C4-2B (cell line): ENCODE measurements at regions not wholly inside any gene's neighbourhood (a gene's known extent, or its start where the extent isn't known, plus 50 kb on each side); places are given as distances from the start of the nearest gene placed in this dataset.

Experiments used
- H3K27ac ChIP-seq: fragments of 450-650 bp; 2 replicates; pipeline ENCODE4 v1.5.1; 2017
- ZFX ChIP-seq: fragments of 450-650 bp; IDR thresholded peaks from 2 replicates; pipeline ENCODE4 v1.6.1; 2017
- TF ChIP-seq, protein P1 (sequence below): fragments of 450-650 bp; conservative IDR thresholded peaks from 2 replicates; pipeline ENCODE4 v1.5.1; 2017; ENCODE audit warnings: mild to moderate bottlenecking

DNA sequence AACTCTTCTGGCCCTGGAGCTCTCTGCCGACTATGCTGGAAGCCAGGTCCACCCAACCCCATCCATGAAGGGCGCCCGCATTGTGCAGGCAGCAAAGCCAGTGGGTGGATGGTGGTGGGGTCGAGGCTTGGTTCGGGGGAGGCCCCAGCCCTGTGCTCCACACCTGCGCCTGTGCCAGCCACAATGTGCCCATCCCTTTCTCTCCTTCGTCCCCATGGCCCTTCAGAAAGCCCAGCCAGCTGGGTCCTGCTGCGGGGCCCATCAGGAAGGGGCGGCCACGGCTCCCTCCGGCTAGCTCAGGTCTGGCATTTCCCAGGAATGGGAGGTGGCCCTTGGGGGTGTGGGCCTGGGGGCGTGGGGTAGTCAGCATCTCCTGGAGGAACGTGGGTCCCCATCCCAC lies 91.6 kb downstream of the HMX1 start:
- H3K27ac ChIP-seq: no peak overlapping the region

GRCh38 chr4:8779490-8779932 lies 92.1 kb downstream of the HMX1 start:
- no peak overlapping the region for H3K27ac ChIP-seq
- TF ChIP-seq, protein P1, sequence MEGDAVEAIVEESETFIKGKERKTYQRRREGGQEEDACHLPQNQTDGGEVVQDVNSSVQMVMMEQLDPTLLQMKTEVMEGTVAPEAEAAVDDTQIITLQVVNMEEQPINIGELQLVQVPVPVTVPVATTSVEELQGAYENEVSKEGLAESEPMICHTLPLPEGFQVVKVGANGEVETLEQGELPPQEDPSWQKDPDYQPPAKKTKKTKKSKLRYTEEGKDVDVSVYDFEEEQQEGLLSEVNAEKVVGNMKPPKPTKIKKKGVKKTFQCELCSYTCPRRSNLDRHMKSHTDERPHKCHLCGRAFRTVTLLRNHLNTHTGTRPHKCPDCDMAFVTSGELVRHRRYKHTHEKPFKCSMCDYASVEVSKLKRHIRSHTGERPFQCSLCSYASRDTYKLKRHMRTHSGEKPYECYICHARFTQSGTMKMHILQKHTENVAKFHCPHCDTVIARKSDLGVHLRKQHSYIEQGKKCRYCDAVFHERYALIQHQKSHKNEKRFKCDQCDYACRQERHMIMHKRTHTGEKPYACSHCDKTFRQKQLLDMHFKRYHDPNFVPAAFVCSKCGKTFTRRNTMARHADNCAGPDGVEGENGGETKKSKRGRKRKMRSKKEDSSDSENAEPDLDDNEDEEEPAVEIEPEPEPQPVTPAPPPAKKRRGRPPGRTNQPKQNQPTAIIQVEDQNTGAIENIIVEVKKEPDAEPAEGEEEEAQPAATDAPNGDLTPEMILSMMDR: no peak
- no peak for TF ChIP-seq ZFX

More for the DNA sequence above, 91.6 kb downstream of the HMX1 start:
- TF ChIP-seq ZFX: no peak
- TF ChIP-seq, protein P1: no peak

GRCh38 chr4:8778760-8779159 lies 92.9 kb downstream of the HMX1 start:
- no peak overlapping the region for H3K27ac ChIP-seq
- TF ChIP-seq ZFX: no peak
- TF ChIP-seq, protein P1: no peak

GRCh38 chr4:8778291-8778690 lies 93.3 kb downstream of the HMX1 start:
- TF ChIP-seq, protein P1: no peak
- TF ChIP-seq ZFX: no peak

DNA sequence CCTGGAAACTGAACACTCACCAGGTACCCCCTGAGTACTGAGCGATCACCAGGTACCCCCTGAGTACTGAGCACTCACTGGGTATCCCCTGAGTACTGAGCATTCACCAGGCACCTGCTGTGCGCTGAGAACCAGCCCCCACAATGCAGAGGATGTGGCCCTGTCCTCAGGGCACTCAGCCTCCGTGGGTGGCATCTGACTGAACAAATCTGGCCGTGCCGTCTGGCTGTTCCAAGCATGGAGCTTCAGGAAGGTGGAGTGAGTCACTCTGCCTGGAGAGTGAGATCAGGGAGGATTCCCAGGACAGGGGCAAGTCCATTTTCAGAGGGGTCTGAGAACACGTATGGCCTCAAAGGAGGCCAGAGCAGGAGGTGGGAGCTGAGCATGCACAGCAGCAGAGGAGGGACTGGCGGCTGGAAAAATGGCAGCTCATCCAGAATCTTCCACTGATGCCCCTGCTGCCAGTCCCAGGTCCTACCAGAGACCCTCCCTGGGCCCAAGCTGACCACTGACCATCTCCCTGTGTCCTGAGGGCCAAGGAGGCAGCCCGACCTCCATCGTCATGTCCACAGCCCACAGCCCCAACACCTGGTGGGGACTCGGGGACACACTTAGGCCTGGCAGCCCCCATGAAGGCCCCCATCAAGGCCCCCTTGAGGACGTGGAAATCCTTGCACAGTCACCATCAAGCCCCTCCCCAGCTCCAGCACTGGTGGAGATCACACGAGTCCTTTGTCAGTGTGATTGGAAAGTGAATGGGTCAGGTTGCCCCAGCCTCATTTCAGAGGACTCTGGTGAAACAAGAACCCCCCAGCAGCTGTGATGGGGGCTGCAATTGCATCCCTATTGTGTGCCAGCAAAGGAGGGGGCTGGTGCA lies 94.1 kb downstream of the HMX1 start:
- no peak overlapping the region for H3K27ac ChIP-seq
- TF ChIP-seq, protein P1: no peak
- no peak for TF ChIP-seq ZFX

More at GRCh38 chr4:8778291-8778690, 93.3 kb downstream of the HMX1 start:
- no peak overlapping the region for H3K27ac ChIP-seq

DNA sequence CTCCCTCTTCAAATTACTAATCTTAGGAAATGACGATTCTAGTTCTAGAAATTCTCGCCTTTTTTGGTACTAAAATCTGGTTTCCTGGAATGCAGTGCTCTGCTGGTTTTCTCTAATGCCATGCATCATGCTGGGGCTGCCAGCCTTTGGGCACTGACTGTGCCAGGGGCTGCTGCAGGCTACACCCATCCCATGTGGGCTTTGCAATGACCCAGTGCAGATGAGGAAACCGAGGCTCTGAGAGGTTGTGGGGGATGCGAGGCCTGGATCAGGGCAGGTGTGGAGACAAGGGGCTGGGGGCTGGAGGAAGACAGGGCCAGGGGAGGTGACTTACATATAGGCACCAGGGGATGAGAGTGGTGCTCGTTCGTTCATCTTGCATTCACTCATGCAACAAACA lies 95.3 kb downstream of the HMX1 start:
- H3K27ac ChIP-seq: no peak overlapping the region
- no peak for TF ChIP-seq ZFX

DNA sequence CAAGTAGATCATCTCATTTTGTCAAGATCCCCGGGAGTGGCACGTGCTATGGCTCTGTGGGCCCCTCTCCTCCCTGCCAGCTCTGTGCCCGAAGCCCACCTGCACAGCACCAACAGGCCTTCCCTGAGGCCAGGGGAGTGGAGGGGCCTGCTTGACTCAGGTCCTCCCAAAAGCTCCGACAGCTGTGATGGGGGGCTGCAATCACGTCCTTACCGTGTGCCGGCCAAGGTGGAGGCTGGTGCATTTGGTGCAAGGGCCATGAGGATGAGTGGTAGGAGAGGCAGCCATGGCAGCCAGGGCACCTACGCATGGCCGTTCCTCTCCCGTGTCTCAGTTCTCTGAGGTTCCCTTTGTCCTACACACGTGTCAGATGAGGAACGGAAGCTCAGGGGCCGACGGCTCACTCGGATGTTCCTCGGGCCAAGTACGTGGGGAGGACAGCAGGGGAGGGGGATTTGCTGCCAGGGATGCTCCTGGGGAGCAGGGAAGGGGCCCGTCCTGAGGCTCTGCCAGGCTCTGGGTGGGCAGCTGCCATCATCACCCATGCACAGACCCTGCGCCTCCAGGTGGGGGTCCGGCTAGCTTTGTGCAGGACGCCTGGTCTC lies 95.8 kb downstream of the HMX1 start:
- TF ChIP-seq, protein P1: no peak
- no peak for TF ChIP-seq ZFX
- H3K27ac ChIP-seq: no peak overlapping the region
